T-helper 2 cell treated with Interferon-gamma antibody and Interleukin-4, amounts not matched to agents 5 μg/mL and 100 μg/mL, for 36 hours (primary cell): ENCODE measurements at regions not wholly inside any gene's neighbourhood (a gene's known extent, or its start where the extent isn't known, plus 50 kb on each side); places are given as distances from the start of the nearest gene placed in this dataset.

Source experiments
- DNase-seq: peaks from one replicate; pipeline ENCODE4 v3.0.0; 2021; ENCODE audit warnings: low spot score
- H3K27ac Mint-ChIP-seq: one replicate; pipeline ENCODE4 v1.8.0; 2021; ENCODE audit warnings: mild to moderate bottlenecking, mixed read lengths
- H3K27me3 Mint-ChIP-seq: one replicate; pipeline ENCODE4 v1.8.0; 2021; ENCODE audit warnings: low read depth, mixed read lengths
- H3K36me3 Mint-ChIP-seq: one replicate; pipeline ENCODE4 v1.8.0; 2021; ENCODE audit warnings: low read depth, mixed read lengths
- H3K4me1 Mint-ChIP-seq: one replicate; pipeline ENCODE4 v1.8.0; 2021; ENCODE audit warnings: low read depth, mixed read lengths
- H3K4me3 Mint-ChIP-seq: one replicate; pipeline ENCODE4 v1.8.0; 2022; ENCODE audit warnings: mild to moderate bottlenecking, moderate library complexity, mixed read lengths
- H3K9me3 Mint-ChIP-seq: one replicate; pipeline ENCODE4 v1.8.0; 2021; ENCODE audit warnings: mixed read lengths

GRCh38 chr22:49468487-49469198 is 359.0 kb downstream of the BRD1 start:
- DNase-seq = no peak
- H3K27me3 Mint-ChIP-seq = no peaks in the 10 kb centered on the region
- peaks cover under 1% of the 10 kb centered on the region for H3K4me1 Mint-ChIP-seq
- H3K9me3 Mint-ChIP-seq = no peaks in the 10 kb centered on the region
- no peak overlapping the region for H3K27ac Mint-ChIP-seq
- no peaks in the 10 kb centered on the region for H3K36me3 Mint-ChIP-seq
- H3K4me3 Mint-ChIP-seq = no peak overlapping the region

GRCh38 chr22:49466878-49467595 is 360.6 kb downstream of the BRD1 start:
- Mint-ChIP-seq H3K9me3 (no peaks in the 10 kb centered on the region), H3K4me1 (peaks cover 2% of the 10 kb centered on the region), H3K27ac (no peak overlapping the region), H3K27me3 (no peaks in the 10 kb centered on the region), H3K36me3 (no peaks in the 10 kb centered on the region), H3K4me3 (no peak overlapping the region)
- no peak for DNase-seq

- Mint-ChIP-seq H3K4me1 (peaks cover 2% of the 10 kb centered on the region), H3K9me3 (no peaks in the 10 kb centered on the region), H3K27me3 (no peaks in the 10 kb centered on the region), H3K4me3 (no peak overlapping the region), H3K27ac (no peak overlapping the region), H3K36me3 (no peaks in the 10 kb centered on the region)
- no peak for DNase-seq
Measured at GRCh38 chr22:49464037-49464436, 363.6 kb downstream of the BRD1 start.

- no peak for DNase-seq
- no peaks in the 10 kb centered on the region for H3K9me3 Mint-ChIP-seq
- H3K36me3 Mint-ChIP-seq = no peaks in the 10 kb centered on the region
- H3K4me3 Mint-ChIP-seq = no peak overlapping the region
- no peak overlapping the region for H3K27ac Mint-ChIP-seq
- H3K4me1 Mint-ChIP-seq = peaks cover 2% of the 10 kb centered on the region
- H3K27me3 Mint-ChIP-seq = no peaks in the 10 kb centered on the region
Measured at GRCh38 chr22:49462795-49463194, 364.9 kb downstream of the BRD1 start.

- no peak overlapping the region for H3K27ac Mint-ChIP-seq
- DNase-seq = no peak
- no peaks in the 10 kb centered on the region for H3K9me3 Mint-ChIP-seq
- H3K4me3 Mint-ChIP-seq = no peak overlapping the region
- no peaks in the 10 kb centered on the region for H3K36me3 Mint-ChIP-seq
- no peaks in the 10 kb centered on the region for H3K27me3 Mint-ChIP-seq
- H3K4me1 Mint-ChIP-seq = peaks cover 2% of the 10 kb centered on the region
Measured at GRCh38 chr22:49462291-49462690, 365.4 kb downstream of the BRD1 start.

GRCh38 chr22:49461674-49462073 is 366.0 kb downstream of the BRD1 start:
- no peak overlapping the region for H3K4me3 Mint-ChIP-seq
- no peak overlapping the region for H3K27ac Mint-ChIP-seq
- no peaks in the 10 kb centered on the region for H3K36me3 Mint-ChIP-seq
- H3K4me1 Mint-ChIP-seq = peaks cover 2% of the 10 kb centered on the region
- H3K9me3 Mint-ChIP-seq = no peaks in the 10 kb centered on the region
- no peaks in the 10 kb centered on the region for H3K27me3 Mint-ChIP-seq
- DNase-seq = no peak

GRCh38 chr22:49460592-49461281 is 366.9 kb downstream of the BRD1 start:
- H3K9me3 Mint-ChIP-seq = no peaks in the 10 kb centered on the region
- no peak overlapping the region for H3K27ac Mint-ChIP-seq
- H3K4me1 Mint-ChIP-seq = peaks cover 2% of the 10 kb centered on the region
- DNase-seq = no peak
- no peaks in the 10 kb centered on the region for H3K27me3 Mint-ChIP-seq
- H3K36me3 Mint-ChIP-seq = no peaks in the 10 kb centered on the region
- no peak overlapping the region for H3K4me3 Mint-ChIP-seq

GRCh38 chr22:49460091-49460490 is 367.6 kb downstream of the BRD1 start:
- no peaks in the 10 kb centered on the region for H3K9me3 Mint-ChIP-seq
- H3K27ac Mint-ChIP-seq = no peak overlapping the region
- H3K4me1 Mint-ChIP-seq = peaks cover 2% of the 10 kb centered on the region
- DNase-seq = no peak
- H3K4me3 Mint-ChIP-seq = no peak overlapping the region
- no peaks in the 10 kb centered on the region for H3K27me3 Mint-ChIP-seq
- no peaks in the 10 kb centered on the region for H3K36me3 Mint-ChIP-seq

- no peak overlapping the region for H3K27ac Mint-ChIP-seq
- H3K27me3 Mint-ChIP-seq = no peaks in the 10 kb centered on the region
- no peaks in the 10 kb centered on the region for H3K9me3 Mint-ChIP-seq
- H3K4me1 Mint-ChIP-seq = peaks cover 2% of the 10 kb centered on the region
- H3K4me3 Mint-ChIP-seq = no peak overlapping the region
- no peaks in the 10 kb centered on the region for H3K36me3 Mint-ChIP-seq
- no peak for DNase-seq
Measured at GRCh38 chr22:49458708-49459099, 369.0 kb downstream of the BRD1 start.

- Mint-ChIP-seq H3K4me3 (no peak overlapping the region), H3K4me1 (no peaks in the 10 kb centered on the region), H3K36me3 (no peaks in the 10 kb centered on the region), H3K27ac (no peak overlapping the region), H3K9me3 (no peaks in the 10 kb centered on the region), H3K27me3 (no peaks in the 10 kb centered on the region)
- no peak for DNase-seq
Measured at GRCh38 chr22:49457946-49458707, 369.5 kb downstream of the BRD1 start.

- DNase-seq = no peak
- no peaks in the 10 kb centered on the region for H3K36me3 Mint-ChIP-seq
- no peaks in the 10 kb centered on the region for H3K9me3 Mint-ChIP-seq
- H3K4me1 Mint-ChIP-seq = no peaks in the 10 kb centered on the region
- H3K4me3 Mint-ChIP-seq = no peak overlapping the region
- H3K27ac Mint-ChIP-seq = no peak overlapping the region
- no peaks in the 10 kb centered on the region for H3K27me3 Mint-ChIP-seq
Measured at GRCh38 chr22:49457146-49457545, 370.5 kb downstream of the BRD1 start.

- peaks cover 4% of the 10 kb centered on the region for H3K27me3 Mint-ChIP-seq
- H3K27ac Mint-ChIP-seq = no peak overlapping the region
- no peak for DNase-seq
- no peak overlapping the region for H3K4me3 Mint-ChIP-seq
- H3K36me3 Mint-ChIP-seq = no peaks in the 10 kb centered on the region
- no peaks in the 10 kb centered on the region for H3K4me1 Mint-ChIP-seq
- no peaks in the 10 kb centered on the region for H3K9me3 Mint-ChIP-seq
Measured at GRCh38 chr22:49455595-49455994, 372.1 kb downstream of the BRD1 start.

- DNase-seq = no peak
- Mint-ChIP-seq H3K36me3 (no peaks in the 10 kb centered on the region), H3K4me3 (no peak overlapping the region), H3K27ac (no peak overlapping the region), H3K4me1 (no peaks in the 10 kb centered on the region), H3K27me3 (peaks cover 10% of the 10 kb centered on the region), H3K9me3 (no peaks in the 10 kb centered on the region)
Measured at GRCh38 chr22:49454726-49455125, 372.9 kb downstream of the BRD1 start.

- Mint-ChIP-seq H3K9me3 (no peaks in the 10 kb centered on the region), H3K27ac (no peak overlapping the region), H3K36me3 (no peaks in the 10 kb centered on the region), H3K4me1 (no peaks in the 10 kb centered on the region), H3K4me3 (no peak overlapping the region), H3K27me3 (peaks cover 14% of the 10 kb centered on the region)
- no peak for DNase-seq
Measured at GRCh38 chr22:49453771-49454170, 373.9 kb downstream of the BRD1 start.
